CD4-positive, alpha-beta T cell treated with Interleukin-17A for 1 hour (primary cell): ENCODE measurements at regions not wholly inside any gene's neighbourhood (a gene's known extent, or its start where the extent isn't known, plus 50 kb on each side); places are given as distances from the start of the nearest gene placed in this dataset.
"Not testable (repeated sequence)": the region's sequence is repeated elsewhere in the genome, so short reads cannot be mapped to it uniquely, and the experiment has no call there.

Experiments used
- DNase-seq: peaks from one replicate; pipeline ENCODE4 v3.0.0-alpha.2; 2020

DNA sequence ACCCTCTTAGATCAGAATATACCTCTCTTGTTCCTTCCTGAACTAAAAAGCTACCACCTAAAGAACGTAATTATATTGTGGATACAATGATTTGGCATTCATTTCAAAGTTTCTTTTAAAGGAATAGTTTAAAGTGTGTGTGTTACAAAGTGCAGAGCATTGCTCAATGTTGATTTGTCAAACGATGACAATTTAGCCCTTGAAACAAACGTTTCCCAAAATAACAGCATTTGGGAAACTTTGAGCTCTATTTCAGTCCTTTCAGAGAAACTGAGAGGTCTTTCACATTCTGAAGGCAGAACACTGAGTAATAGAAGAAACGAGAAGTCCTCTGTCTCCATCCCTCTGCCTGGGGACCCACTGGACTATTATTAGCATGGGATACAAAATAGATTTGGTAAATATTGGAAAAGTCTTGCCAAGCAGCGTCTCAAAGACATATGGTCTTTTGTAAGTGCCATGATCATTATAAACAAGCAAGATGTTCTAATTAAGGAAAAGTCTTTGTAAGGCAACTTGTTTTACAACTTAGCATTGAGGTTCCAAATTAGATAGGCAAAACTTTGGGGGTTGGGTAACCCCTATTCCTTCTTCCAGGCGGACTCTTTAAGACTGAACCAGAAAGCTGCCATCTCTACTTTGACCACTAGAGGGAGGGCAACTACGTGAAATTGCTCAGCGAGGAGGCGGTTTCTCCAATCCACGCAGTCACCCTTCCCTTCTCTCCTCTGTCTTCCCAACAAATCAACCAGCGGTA, 208.8 kb downstream of the RNF144B start:
- DNase-seq = peak; percentile 48

DNA sequence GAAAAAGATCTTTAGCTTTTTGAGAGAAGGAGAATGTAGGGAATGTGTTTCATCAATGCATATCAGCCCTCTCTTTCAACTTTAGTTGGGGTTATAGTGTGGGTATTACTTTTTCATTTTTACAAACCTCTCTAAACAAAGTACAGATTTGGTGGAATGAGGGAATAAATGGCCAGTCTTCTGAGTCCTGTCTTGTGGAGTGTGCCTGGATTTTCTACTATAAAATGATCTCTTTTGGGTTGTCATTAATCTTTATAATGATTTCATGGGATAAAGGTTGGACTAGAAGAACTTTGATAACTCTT, 209.3 kb downstream of the RNF144B start:
- no peak for DNase-seq

DNA sequence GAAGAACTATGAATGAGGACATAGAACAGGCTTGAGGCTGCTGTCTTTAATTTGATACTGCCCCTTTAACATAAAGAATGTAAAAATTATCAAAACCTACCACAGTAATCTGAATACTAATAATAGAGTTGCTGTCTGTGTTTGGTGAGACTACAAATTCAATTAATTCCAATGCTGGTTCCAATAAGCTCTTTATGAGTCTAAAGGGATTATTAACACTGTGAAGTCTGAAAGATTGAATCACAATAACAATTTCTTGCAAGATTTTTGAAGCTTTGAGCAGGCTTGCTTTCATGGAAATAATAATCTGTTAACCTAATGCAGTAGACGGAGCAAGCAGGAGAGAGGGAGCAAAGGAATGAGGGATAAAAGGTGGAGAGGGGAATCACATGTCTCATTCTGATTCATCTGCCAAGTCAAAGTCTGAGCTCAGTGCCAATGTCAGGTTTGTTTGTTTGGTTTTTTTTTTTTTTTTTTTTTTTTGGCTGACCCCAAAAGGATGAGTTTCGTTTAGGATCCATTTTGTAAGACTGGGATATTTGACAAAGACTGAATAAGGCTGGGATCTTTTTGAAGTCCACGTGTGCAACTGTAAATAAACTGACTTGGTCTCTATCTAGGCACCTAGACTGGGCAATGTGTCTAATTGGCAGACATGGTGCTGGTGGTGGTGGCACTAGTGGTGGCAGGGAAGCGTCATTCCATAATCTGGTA, 211.6 kb downstream of the RNF144B start:
- DNase-seq = no peak

DNA sequence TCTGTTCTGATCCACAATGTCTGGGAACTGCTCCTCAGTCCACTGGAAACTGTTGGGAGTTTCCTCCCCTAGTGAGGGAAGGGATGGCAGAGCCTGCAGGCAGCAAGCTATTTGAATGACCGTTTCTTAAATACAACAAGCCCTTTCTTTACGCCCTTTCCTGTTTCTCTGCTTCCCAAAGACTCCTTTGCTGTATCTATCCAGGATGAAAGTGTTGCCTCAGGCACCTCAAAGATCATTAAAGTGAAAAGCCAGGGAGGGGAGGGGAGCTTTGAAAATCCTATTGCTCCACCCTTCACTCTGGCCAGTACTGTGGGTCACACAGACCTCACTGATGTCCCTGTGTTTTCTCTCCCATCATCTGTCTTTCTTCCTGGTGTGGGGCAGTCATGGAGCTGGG, 213.1 kb downstream of the RNF144B start:
- DNase-seq = no peak

DNA sequence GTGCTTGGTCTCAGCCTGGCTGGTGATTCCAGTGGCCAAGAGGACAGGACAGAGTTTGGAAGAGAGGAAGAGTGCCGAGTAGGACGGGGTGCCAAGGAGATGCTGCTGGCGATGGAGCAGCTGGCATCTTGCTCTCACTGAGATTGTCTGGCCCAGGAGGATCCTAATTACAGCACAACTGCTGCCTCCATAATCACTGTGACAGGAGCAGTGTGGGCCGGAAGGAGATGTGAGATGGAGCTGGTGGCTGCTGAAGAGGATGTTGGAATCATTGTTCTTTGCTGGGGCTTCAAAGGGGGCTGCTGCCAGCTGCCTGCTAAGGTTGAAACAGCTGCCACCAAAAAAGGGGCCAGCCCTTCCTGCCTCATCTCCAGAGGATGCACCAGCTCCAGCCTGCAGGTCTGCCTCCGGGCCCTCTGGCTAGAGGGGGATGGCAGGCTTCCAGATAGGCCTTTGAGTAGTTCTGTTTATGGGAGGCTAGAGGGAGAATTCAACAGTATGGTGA, 214.4 kb downstream of the RNF144B start:
- no peak for DNase-seq

DNA sequence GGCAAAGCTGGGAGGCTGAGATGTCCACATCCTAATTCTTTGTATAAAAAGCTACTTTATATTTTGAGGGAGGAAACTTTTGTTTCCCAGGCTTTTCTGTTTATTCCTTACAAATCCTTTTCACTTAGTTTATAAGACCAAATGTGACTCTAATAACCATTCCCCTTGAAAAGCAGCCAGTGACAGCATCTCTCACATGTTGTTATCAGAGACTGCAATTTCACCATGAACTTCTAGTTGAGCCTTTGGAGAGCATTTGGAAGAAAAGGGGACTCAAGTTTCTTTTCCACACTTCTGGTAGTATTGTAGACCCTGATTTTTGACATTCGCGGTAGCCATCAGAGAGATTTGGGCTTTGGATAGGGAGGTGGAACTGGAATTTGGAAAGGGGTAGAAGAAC, 215.8 kb downstream of the RNF144B start:
- no peak for DNase-seq

DNA sequence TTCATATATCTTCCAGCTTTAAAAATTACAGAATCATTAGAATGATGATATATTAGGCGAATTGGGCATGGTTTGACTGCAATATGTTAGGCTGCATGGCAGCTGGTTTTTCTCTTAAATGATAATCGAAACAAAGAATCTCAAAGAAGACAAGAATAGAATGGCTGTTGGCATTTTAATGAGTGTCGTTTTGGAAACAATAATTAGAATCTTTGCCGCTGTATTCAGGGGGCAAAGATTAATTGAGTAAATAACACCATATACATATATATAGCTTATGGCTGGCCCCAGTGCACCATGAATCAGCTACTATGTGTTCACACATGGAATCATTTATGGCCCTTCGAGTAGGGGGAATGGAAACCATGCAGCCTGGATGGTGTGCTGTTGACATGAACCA, 216.2 kb downstream of the RNF144B start:
- DNase-seq = no peak

DNA sequence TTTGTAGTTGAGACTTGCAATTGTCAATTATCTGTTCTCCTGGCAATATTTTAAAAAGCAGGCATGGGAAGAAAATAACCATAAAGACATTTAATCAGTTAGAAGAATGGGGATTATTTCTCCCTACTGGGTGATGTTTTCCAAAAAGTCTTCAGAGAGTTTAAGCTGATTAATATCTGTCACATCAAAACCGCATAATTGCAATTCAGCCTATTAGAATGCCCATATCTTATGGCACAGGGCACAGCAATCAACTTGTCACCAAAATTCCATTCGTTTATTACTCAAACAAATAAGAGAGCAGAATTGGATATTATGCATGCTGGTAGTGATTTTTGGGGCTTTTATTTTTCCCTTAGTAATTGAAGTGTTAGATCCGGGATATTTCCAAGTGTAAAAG, 218.7 kb downstream of the RNF144B start:
- no peak for DNase-seq

DNA sequence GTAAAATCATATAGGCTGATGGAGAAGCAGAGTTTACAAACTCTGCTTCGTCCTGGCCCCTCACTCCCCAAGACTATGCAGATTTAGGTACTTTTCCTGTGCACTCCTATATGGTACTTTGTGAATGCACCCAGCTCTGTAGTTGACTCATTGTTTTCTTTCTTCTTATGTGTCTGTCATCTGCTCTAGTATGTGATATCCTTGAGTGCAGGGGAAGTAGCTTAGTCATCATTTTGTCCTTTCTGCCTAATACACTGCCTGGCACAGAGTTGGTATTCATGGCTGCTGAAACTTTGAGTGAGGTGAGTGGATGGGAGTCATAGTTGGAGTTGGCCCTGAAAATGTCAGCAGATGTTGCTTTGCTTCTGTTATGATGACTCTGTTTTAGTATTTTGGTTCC, 222.6 kb downstream of the RNF144B start:
- no peak for DNase-seq

DNA sequence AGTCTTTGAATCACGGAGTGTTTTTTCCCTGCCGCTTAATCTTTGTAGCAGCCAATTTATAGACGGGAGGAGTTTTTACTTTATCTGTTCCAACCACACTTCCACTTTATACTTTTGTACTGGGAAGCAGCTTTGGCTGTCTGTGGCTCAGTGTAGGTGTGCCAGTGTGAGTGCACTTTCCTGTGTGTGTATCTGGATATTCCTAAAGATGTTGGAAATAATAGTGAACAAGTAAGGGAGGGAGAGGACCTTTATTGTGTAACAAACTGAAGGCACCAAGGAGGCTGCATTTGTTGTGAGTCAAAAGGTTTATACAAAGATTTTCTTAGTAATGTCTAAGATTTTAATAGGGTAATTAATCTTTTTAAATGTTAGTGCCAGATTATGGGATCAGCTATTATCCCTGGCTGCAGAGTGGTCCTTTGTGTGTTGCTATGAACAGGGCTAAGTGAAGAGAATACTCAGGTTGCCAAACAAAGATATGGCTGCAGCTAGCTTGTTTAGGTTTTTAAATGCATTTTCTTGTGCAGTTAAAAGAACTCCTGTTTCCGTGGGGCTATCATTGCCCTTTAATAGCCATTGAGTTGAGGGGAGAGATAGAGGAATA, 226.3 kb downstream of the RNF144B start:
- DNase-seq = no peak

DNA sequence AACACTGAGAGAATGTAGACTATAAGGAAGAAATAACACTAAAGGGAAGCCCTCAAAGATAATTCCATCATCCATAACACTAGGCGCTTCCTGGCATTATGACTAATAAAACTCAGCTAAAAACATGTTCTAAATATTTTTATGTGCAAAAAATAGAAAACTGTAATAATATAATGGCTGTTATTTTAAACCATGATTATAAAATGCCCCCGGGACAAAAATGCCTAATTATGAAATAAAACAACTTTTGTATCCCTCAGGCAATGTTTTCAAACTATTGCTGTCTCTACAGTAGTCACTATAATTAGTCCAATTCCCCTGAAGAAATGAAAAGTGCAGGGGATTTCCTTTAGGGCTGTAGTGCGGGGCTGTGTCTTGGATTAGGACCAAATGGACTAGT, 242.4 kb downstream of the RNF144B start:
- DNase-seq = no peak

DNA sequence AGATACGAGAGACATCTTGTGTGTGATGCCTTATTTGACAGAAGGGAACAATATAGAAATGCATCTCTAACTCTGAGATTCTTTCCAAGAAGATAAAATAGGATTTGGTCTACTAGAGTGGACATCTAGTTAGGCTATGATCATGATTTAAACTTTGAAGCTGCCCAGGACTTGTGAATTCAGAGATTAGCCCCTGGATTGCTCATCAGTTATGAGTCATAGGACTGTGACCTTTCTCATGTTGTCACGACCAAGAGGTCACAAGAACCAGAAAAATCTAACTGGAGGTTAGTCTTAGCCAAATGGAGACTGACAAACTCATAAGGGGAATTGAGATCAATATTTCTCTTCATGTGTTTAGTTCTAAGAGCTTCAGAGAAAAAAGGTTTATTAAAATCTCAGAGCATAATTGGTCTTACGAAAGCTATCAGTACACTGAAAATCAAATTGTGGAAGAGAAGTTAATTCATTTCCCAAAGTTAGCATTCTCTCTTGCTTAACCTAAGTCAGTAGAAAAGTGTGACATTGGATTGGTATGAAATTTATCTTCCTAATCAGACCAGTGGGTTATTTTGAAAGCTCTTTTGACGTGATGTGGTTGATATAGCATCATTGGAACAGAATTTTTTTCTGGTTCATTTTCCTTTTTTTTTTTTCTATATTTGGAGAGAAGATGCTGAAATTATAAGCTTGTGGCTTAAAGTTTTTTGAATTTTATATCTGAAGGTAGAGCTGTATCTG, 245.7 kb downstream of the RNF144B start:
- DNase-seq = no peak

DNA sequence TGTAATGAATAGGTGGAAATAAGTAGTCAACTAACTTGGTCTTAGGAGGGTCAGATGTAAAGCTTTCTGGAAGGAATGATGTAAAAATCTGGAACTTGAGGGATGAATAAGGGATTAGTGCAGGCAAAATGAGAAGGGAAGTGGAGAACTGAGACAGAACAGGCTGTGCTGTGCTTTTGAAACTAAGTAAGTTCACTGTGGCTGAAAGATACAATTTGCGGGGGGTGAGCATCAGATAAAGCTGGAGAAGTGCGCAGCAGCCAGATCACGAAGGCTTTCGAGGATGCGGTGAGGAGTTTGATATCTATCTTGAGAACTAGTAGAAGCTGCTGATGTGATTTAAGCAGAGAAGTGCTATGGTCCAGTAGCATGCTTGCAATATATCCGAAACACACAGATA, 247.8 kb downstream of the RNF144B start:
- no peak for DNase-seq

DNA sequence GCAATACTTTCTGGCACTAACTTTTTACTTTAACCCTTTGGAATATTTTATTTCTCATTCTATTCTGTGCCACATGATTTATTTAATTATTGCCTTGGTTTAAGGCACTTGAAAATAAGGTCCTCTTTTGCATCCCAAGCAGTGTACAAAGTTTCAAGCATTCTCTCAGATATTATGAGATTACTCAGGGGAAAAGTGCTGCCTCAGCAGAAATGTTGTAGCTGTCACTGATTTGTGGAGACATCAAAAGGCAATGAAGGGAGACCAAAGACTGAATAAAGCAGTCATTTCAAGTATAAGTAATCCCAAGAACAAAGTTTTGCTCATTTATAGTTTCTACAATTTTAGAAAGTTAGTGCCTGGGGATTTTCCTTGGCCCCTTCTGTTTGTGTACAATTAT, 253.0 kb downstream of the RNF144B start:
- DNase-seq = no peak

DNA sequence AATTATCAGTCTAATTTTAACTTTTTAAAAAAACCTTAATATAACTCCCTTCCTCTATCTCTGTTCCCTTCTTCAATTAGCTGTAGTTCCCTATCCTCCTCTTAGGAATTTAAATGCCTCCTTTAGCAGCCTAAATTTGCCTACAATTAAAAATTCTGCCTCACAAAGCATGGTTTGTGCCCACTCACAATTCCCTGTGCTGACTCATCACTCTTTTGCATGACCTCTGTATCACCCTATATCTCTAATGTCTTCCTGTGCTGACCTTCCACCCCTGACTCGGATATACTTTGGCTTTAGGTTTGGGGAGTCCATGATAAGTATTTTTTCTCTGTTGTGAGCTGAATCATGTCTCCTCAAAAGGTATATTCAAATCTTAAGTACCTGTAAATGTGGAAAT, 253.6 kb downstream of the RNF144B start:
- DNase-seq = no peak

DNA sequence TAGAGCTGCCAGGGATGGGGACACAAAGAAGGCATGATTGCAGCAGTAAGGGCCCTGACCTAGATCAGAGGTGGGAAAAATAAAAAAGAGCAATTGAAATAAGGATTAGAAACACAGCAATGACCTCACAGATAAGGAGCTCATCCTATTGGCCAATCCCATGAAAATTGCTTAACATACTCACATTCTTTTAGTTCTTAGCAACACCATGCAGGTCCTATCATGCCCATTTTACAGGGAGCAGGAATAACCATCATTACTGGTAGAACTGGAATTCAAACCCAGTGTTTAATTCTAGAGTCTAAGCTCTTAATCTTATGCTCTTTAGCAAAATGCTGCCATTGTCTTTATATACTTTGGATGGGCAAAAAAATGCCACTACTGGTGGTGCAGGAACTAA, 267.7 kb downstream of the RNF144B start:
- DNase-seq = no peak

DNA sequence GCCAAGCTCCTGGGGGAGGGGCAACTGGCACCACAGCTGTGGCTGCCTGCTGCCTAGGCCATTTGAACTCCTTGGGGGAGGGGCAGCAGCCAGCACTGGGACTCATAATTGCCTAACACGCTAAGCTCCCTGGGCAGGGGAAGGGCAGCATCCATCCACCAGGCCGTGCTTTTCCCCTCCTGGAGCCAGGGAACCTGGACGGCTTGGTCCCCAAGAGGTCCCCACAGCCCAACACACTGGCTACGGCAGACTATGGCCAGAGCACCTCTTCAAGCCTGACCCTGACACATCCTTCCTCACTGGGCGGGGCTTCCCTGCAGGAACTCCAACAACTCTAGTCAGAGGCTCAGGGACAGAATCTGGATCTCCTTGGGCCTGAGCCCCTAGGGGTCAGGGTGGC, 269.4 kb downstream of the RNF144B start:
- DNase-seq = no peak

DNA sequence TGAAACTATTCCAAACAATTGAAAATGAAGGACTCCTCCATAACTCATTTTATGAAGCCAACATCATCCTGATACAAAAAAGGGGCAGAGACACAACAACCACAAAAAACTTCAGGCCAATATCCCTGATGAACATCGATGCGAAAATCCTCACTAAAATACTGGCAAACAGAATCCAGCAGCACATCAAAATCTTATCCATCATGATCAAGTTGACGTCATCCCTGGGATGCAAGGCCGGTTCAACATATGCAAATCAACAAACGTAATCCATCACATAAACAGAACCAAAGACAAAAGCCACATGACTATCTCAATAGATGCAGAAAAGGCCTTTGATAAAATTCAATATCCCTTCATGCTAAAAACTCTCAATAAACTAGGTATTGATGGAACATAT, 272.8 kb downstream of the RNF144B start:
- DNase-seq = not testable (repeated sequence)

DNA sequence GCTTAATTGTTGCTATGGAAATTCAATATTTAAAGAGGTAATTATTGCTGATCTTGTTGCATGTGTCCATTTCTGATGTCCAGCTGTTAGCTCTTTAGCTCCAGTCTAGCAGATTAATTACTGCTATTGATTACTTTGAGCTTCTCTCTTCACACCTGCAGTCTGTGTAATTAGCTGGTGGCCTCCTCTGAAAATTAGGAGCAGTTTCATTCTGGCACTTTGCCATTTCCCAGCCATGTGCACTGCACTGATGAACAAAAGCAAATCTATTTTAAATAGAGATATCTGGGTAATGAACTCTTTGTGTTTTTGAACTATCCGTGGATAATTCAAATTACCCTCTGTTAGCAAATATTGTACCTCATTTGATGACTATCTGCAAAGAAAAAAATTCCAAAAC, 275.9 kb downstream of the RNF144B start:
- DNase-seq = no peak

DNA sequence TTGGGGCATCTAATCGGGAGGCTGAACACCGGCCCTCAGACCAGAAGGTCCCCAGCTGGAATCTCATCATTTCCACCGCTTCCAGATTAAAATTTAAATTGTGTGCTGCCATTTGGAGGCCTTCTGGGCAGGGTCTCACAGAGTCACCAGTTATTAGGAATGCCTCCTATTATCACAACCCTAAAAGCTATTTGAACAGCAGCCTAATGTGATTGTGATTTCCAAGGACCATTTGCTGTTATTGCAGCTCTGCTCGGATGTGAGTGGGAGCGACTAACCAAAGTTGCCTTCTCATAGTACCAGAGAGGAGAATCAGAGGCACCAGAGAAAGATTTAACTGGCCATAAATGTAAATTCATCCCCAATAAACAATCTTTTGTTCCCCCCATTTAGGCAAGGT, 277.3 kb downstream of the RNF144B start:
- DNase-seq = no peak

DNA sequence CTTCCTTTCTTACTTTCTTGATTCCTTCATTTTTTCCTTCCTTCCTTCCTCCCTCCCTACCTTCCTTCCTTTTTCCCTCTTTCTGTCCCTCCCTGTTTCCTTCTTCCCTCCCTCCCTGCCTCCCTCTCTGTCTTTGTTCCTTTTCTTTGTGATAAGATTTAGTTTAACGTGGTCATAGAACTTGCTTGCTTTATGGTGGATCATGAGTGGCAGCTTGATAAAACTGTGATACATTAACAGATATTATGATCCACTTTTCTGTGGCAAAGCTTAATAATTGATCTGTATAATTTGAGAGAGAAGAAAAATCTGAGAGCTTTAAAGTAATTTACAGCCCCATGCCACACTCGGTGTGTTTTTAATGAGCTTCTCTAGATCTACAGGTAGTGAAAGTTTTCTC, 280.5 kb downstream of the RNF144B start:
- DNase-seq = no peak

DNA sequence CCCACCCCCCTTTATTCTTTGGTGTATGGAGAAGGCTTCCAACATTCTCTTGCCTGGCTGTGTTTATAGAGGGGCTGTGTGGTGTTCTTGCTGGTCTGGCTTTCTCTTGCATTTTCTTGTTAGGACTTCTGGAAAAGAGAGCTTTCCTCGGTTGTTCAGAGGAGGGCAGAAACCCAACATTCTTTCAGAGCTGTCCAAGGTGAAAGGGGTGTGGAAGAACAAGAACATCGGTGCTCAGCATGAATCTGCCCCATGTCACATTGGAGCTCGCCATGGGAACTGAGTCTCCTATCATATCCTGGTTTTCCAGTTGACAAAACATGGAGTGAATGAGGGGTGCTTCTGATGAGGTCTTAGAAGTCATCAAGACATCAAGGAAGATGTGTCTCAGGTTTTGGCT, 281.8 kb downstream of the RNF144B start:
- no peak for DNase-seq

DNA sequence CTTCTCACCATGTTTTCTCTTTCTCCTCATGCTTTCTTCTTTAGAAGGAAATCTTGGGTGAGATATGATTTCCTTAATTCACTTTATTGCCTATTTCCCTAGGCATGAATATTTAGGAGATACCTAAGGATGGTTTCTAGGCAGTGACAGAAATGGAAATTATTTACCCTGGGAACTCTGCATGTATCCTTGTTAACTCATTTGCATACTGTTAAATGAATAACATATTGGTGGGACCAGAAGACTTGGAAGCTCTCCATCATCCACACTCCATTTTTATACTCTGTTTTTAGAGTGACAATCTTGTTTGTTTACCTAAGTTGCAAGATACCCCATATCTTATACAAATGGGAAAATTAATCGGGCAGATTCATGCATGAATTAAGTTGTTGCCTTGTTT, 285.7 kb downstream of the RNF144B start:
- no peak for DNase-seq

DNA sequence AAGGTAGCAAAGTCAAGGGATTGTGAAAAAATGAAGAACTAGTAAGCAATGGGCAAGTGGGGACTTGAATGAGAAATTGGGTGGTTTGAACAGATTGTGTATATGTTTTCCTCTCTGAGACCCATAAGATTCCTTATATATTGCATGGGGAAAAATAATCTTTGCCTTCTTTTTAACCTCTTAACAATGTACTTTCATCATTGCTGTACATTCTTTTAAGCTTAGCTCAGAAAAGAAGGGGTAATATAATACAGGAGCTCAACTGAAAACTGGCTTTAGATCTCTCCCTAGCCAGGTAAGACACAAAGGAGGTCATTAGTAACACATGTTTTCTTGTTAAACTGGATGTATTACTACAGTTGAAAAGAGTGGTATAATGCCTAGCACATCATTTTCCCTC, 287.2 kb downstream of the RNF144B start:
- DNase-seq = no peak
